ENCODE measurements at regions not wholly inside any gene's neighbourhood (a gene's known extent, or its start where the extent isn't known, plus 50 kb on each side); places are given as distances from the start of the nearest gene placed in this dataset.

DNA sequence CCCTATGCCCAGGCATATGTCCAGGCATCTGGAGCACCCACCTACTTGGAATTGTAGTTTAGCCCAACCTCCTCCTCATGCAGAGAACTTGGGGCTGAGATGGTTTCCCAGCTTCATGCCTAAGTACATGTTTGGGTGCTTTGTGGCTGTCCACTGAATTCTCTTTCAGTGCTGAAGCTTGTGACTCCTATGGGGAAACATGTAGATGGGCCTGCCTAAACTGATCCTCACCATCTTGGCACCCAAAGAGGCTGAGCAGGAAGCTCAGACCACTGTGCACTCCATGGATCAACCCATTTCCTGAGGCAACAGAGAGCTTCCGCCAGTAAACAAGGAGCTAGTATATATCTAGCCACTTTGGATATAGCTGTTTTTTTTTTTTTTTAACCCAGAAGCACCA lies 2733.7 kb downstream of the PCDH7 start:
- TF ChIP-seq EZH2 (IDR thresholded peaks at IDR 0.05; ENCODE audit: low read depth, low read length, severe bottlenecking) (no peak), POLR2A (IDR thresholded peaks at IDR 0.05; ENCODE audit: control extremely low read depth in 1 of 2, low read depth in 2 of 2, low read length in 2 of 2) (no peak)
- TF ChIP-seq, protein P1, sequence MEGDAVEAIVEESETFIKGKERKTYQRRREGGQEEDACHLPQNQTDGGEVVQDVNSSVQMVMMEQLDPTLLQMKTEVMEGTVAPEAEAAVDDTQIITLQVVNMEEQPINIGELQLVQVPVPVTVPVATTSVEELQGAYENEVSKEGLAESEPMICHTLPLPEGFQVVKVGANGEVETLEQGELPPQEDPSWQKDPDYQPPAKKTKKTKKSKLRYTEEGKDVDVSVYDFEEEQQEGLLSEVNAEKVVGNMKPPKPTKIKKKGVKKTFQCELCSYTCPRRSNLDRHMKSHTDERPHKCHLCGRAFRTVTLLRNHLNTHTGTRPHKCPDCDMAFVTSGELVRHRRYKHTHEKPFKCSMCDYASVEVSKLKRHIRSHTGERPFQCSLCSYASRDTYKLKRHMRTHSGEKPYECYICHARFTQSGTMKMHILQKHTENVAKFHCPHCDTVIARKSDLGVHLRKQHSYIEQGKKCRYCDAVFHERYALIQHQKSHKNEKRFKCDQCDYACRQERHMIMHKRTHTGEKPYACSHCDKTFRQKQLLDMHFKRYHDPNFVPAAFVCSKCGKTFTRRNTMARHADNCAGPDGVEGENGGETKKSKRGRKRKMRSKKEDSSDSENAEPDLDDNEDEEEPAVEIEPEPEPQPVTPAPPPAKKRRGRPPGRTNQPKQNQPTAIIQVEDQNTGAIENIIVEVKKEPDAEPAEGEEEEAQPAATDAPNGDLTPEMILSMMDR (IDR thresholded peaks at IDR 0.05; ENCODE audit: control extremely low read depth in 1 of 3, insufficient read depth in 1 of 3, low read depth in 1 of 3, low read length in 3 of 3): no peak
